ENCODE measurements at regions not wholly inside any gene's neighbourhood (a gene's known extent, or its start where the extent isn't known, plus 50 kb on each side); places are given as distances from the start of the nearest gene placed in this dataset.
A peak's percentile ranks its signal among the peaks of the same experiment; 100 is the strongest.

- H3K4me3 Mint-ChIP-seq (ENCODE audit: unreplicated experiment), result no peak overlapping the region
- no peaks in the 10 kb centered on the region for H3K9me3 Mint-ChIP-seq (ENCODE audit: unreplicated experiment)
- no peak for TF ChIP-seq CTCF (IDR thresholded peaks at IDR 0.05; ENCODE audit: unreplicated experiment)
- ChIA-PET POLR2A (no interaction called here), CTCF (interaction anchor here (0.6 to 1.0 kb wide), 3 partner anchors 326 to 1594 kb away, joined by 3 read pairs; no protein-coding TSS in a partner anchor)
- no peak overlapping the region for H3K27ac Mint-ChIP-seq (ENCODE audit: low read depth, unreplicated experiment)
- H3K4me1 Mint-ChIP-seq (ENCODE audit: insufficient read depth, unreplicated experiment), result no peaks in the 10 kb centered on the region
- H3K27me3 Mint-ChIP-seq (ENCODE audit: insufficient read depth, unreplicated experiment), result no peaks in the 10 kb centered on the region
- no TSS peak for BruUV-seq (replicated peaks)
- intact Hi-C loops (cut with micrococcal nuclease), result no loop called here
- no peaks in the 10 kb centered on the region for H3K36me3 Mint-ChIP-seq (ENCODE audit: insufficient read depth, unreplicated experiment)
- DNase-seq (ENCODE audit: unreplicated experiment), result no peak
Observed at GRCh38 chr5:165290535-165290934, 1785.1 kb downstream of the MAT2B start.

- intact Hi-C loops (cut with micrococcal nuclease), result no loop called here
- no peak for TF ChIP-seq CTCF (IDR thresholded peaks at IDR 0.05; ENCODE audit: unreplicated experiment)
- H3K4me3 Mint-ChIP-seq (ENCODE audit: unreplicated experiment), result no peak overlapping the region
- H3K27me3 Mint-ChIP-seq (ENCODE audit: insufficient read depth, unreplicated experiment), result no peaks in the 10 kb centered on the region
- ChIA-PET CTCF (interaction anchor here (0.7 kb wide), 1 partner anchor 254 kb away, joined by 3 read pairs; no protein-coding TSS in a partner anchor), POLR2A (interaction anchor here (0.7 kb wide), 1 partner anchor 271 kb away, joined by 3 read pairs; no protein-coding TSS in a partner anchor)
- peak; percentile 9 for DNase-seq (ENCODE audit: unreplicated experiment)
- no peak overlapping the region for H3K27ac Mint-ChIP-seq (ENCODE audit: low read depth, unreplicated experiment)
- no peaks in the 10 kb centered on the region for H3K4me1 Mint-ChIP-seq (ENCODE audit: insufficient read depth, unreplicated experiment)
- H3K36me3 Mint-ChIP-seq (ENCODE audit: insufficient read depth, unreplicated experiment), result no peaks in the 10 kb centered on the region
- no TSS peak for BruUV-seq (replicated peaks)
- H3K9me3 Mint-ChIP-seq (ENCODE audit: unreplicated experiment), result no peaks in the 10 kb centered on the region
Observed at GRCh38 chr5:165296401-165297130, 1791.1 kb downstream of the MAT2B start.

GRCh38 chr5:165304193-165304827, 1798.9 kb downstream of the MAT2B start:
- no TSS peak for BruUV-seq (replicated peaks)
- Mint-ChIP-seq H3K27ac (ENCODE audit: low read depth, unreplicated experiment) (no peak overlapping the region), H3K4me3 (ENCODE audit: unreplicated experiment) (no peak overlapping the region), H3K36me3 (ENCODE audit: insufficient read depth, unreplicated experiment) (no peaks in the 10 kb centered on the region), H3K9me3 (ENCODE audit: unreplicated experiment) (no peaks in the 10 kb centered on the region), H3K4me1 (ENCODE audit: insufficient read depth, unreplicated experiment) (peaks cover 2% of the 10 kb centered on the region), H3K27me3 (ENCODE audit: insufficient read depth, unreplicated experiment) (no peaks in the 10 kb centered on the region)
- intact Hi-C loops (cut with micrococcal nuclease), result no loop called here
- POLR2A ChIA-PET, result no interaction called here
- TF ChIP-seq CTCF (IDR thresholded peaks at IDR 0.05; ENCODE audit: unreplicated experiment), result no peak
- CTCF ChIA-PET, result no interaction called here
- no peak for DNase-seq (ENCODE audit: unreplicated experiment)

GRCh38 chr5:165305596-165305995, 1800.2 kb downstream of the MAT2B start:
- Mint-ChIP-seq H3K4me1 (ENCODE audit: insufficient read depth, unreplicated experiment) (peaks cover 8% of the 10 kb centered on the region), H3K27me3 (ENCODE audit: insufficient read depth, unreplicated experiment) (no peaks in the 10 kb centered on the region), H3K4me3 (ENCODE audit: unreplicated experiment) (no peak overlapping the region), H3K9me3 (ENCODE audit: unreplicated experiment) (peaks cover 7% of the 10 kb centered on the region), H3K27ac (ENCODE audit: low read depth, unreplicated experiment) (no peak overlapping the region), H3K36me3 (ENCODE audit: insufficient read depth, unreplicated experiment) (no peaks in the 10 kb centered on the region)
- ChIA-PET POLR2A (no interaction called here), CTCF (interaction anchor here (1.2 kb wide), 1 partner anchor 98 kb away, joined by 4 read pairs; no protein-coding TSS in a partner anchor)
- no peak for DNase-seq (ENCODE audit: unreplicated experiment)
- intact Hi-C loops (cut with micrococcal nuclease), result no loop called here
- no TSS peak for BruUV-seq (replicated peaks)
- no peak for TF ChIP-seq CTCF (IDR thresholded peaks at IDR 0.05; ENCODE audit: unreplicated experiment)

Measured in MCF 10A (cell line).